Colonic mucosa (tissue), 4 donors: ENCODE measurements at regions not wholly inside any gene's neighbourhood (a gene's known extent, or its start where the extent isn't known, plus 50 kb on each side); places are given as distances from the start of the nearest gene placed in this dataset.

Experiments used
- DNase-seq: peaks from one replicate; pipeline ENCODE4 v3.0.0-alpha.2; 2020
- H3K27ac ChIP-seq: fragments of 200-600 bp; one replicate; pipeline ENCODE4 v1.8.0; 2021
- H3K27me3 ChIP-seq: fragments of 200-600 bp; one replicate; pipeline ENCODE4 v1.8.0; 2021
- H3K36me3 ChIP-seq: fragments of 200-600 bp; one replicate; pipeline ENCODE4 v1.8.0; 2021
- H3K4me1 ChIP-seq: fragments of 200-600 bp; one replicate; pipeline ENCODE4 v1.8.0; 2021; ENCODE audit warnings: mild to moderate bottlenecking
- H3K4me3 ChIP-seq: fragments of 200-600 bp; one replicate; pipeline ENCODE4 v1.8.0; 2021
- H3K9ac ChIP-seq, 2 donors: one replicate each; pipeline ENCODE4 v1.7.0; 2013; ENCODE audit warnings: control low read depth in 2 of 2, low read depth in 2 of 2, low read length in 2 of 2
- H3K9me3 ChIP-seq: fragments of 200-600 bp; one replicate; pipeline ENCODE4 v1.8.0; 2021
- CTCF ChIP-seq: fragments of 200-600 bp; IDR thresholded peaks from one replicate; pipeline ENCODE4 v1.8.0; 2022; ENCODE audit warnings: antibody characterized with exemption, mild to moderate bottlenecking
- intact Hi-C: fragments of 100-400 bp; cut with DNase I; formaldehyde crosslinking; loops from one replicate; pipeline ENCODE4 v1.14.1; 2022
- donor health status: healthy.
- donor health status: DM: no; HTN: no; CAD: no.
- donor health status: DM: no; HTN: no; CAD: no.

- Histone ChIP-seq H3K9ac (no peak overlapping the region), H3K36me3 (no peaks in the 10 kb centered on the region), H3K27ac (no peak overlapping the region), H3K4me1 (no peaks in the 10 kb centered on the region), H3K9me3 (no peaks in the 10 kb centered on the region), H3K27me3 (no peaks in the 10 kb centered on the region), H3K4me3 (no peak overlapping the region)
- intact Hi-C loops, result no loop called here
- no peak for TF ChIP-seq CTCF
- DNase-seq, result no peak
These were observed 2268.7 kb downstream of the LRRC4C start for GRCh38 chr11:39190751-39191150.

- H3K9me3 ChIP-seq, result no peaks in the 10 kb centered on the region
- TF ChIP-seq CTCF, result no peak
- no peaks in the 10 kb centered on the region for H3K4me1 ChIP-seq
- H3K27me3 ChIP-seq, result no peaks in the 10 kb centered on the region
- intact Hi-C loops, result no loop called here
- DNase-seq, result no peak
- no peak overlapping the region for H3K27ac ChIP-seq
- no peak overlapping the region for H3K4me3 ChIP-seq
- no peak overlapping the region for H3K9ac ChIP-seq
- H3K36me3 ChIP-seq, result no peaks in the 10 kb centered on the region
These were observed 2281.8 kb downstream of the LRRC4C start for GRCh38 chr11:39177678-39178077.

- no peaks in the 10 kb centered on the region for H3K27me3 ChIP-seq
- no peak overlapping the region for H3K27ac ChIP-seq
- no peak overlapping the region for H3K9ac ChIP-seq
- intact Hi-C loops, result no loop called here
- no peaks in the 10 kb centered on the region for H3K36me3 ChIP-seq
- TF ChIP-seq CTCF, result no peak
- no peaks in the 10 kb centered on the region for H3K9me3 ChIP-seq
- H3K4me1 ChIP-seq, result no peaks in the 10 kb centered on the region
- DNase-seq, result no peak
- H3K4me3 ChIP-seq, result no peak overlapping the region
These were observed 2284.5 kb downstream of the LRRC4C start for GRCh38 chr11:39174965-39175364.

GRCh38 chr11:39174196-39174595 is 2285.3 kb downstream of the LRRC4C start:
- H3K9me3 ChIP-seq, result no peaks in the 10 kb centered on the region
- intact Hi-C loops, result no loop called here
- H3K36me3 ChIP-seq, result no peaks in the 10 kb centered on the region
- no peak overlapping the region for H3K9ac ChIP-seq
- no peak overlapping the region for H3K4me3 ChIP-seq
- H3K27me3 ChIP-seq, result no peaks in the 10 kb centered on the region
- DNase-seq, result no peak
- no peak overlapping the region for H3K27ac ChIP-seq
- no peaks in the 10 kb centered on the region for H3K4me1 ChIP-seq
- no peak for TF ChIP-seq CTCF

GRCh38 chr11:39165021-39165420 is 2294.4 kb downstream of the LRRC4C start:
- Histone ChIP-seq H3K4me3 (no peak overlapping the region), H3K9me3 (no peaks in the 10 kb centered on the region), H3K27ac (no peak overlapping the region), H3K36me3 (no peaks in the 10 kb centered on the region), H3K27me3 (no peaks in the 10 kb centered on the region), H3K9ac (no peak overlapping the region), H3K4me1 (no peaks in the 10 kb centered on the region)
- no peak for TF ChIP-seq CTCF
- intact Hi-C loops, result no loop called here
- DNase-seq, result no peak

- intact Hi-C loops, result no loop called here
- no peaks in the 10 kb centered on the region for H3K4me1 ChIP-seq
- no peak for TF ChIP-seq CTCF
- H3K36me3 ChIP-seq, result no peaks in the 10 kb centered on the region
- no peak overlapping the region for H3K9ac ChIP-seq
- no peak for DNase-seq
- no peak overlapping the region for H3K4me3 ChIP-seq
- H3K9me3 ChIP-seq, result no peaks in the 10 kb centered on the region
- no peaks in the 10 kb centered on the region for H3K27me3 ChIP-seq
- H3K27ac ChIP-seq, result no peak overlapping the region
These were observed 2310.2 kb downstream of the LRRC4C start for GRCh38 chr11:39149214-39149613.
